K562 (cell line): ENCODE measurements at regions not wholly inside any gene's neighbourhood (a gene's known extent, or its start where the extent isn't known, plus 50 kb on each side); places are given as distances from the start of the nearest gene placed in this dataset.

Source experiments
- CBX3 ChIP-seq, 2 experiments: IDR thresholded peaks; 1 replicate in 1 of 2; 2 replicates in 1 of 2; pipeline ENCODE4 v1.6.1; 2012; ENCODE audit warnings: inconsistent platforms in 2 of 2, low read length in 2 of 2, borderline replicate concordance in 1 of 2, control low read depth in 1 of 2
- CTCF ChIP-seq, 3 experiments: IDR thresholded peaks in 2 of 3; conservative IDR thresholded peaks in 1 of 3; 2 replicates each; pipeline ENCODE4 v1.5.1; 2011 to 2012; ENCODE audit warnings: low read length in 3 of 3, mild to moderate bottlenecking in 3 of 3, control low read depth in 2 of 3, improper control_type of control experiment in 1 of 3, inconsistent platforms in 1 of 3, low read depth in 1 of 3, mixed read lengths in 1 of 3, moderate library complexity in 1 of 3; ENCODE audit not compliant: insufficient read depth in 2 of 3
- E2F1 ChIP-seq: sonication (generic); formaldehyde crosslinking; IDR thresholded peaks from 2 replicates; pipeline ENCODE4 v1.8.1; 2023; ENCODE audit warnings: mild to moderate bottlenecking, missing genetic modification reagents, moderate library complexity
- FOXM1 ChIP-seq, 2 experiments: fragments of 450-650 bp in 1 of 2; sonication (generic) in 1 of 2; formaldehyde crosslinking in 1 of 2; IDR thresholded peaks; 2 replicates each; pipeline versions ENCODE4 v1.6.1 to v1.9.0; 2017 to 2022; ENCODE audit warnings: low read depth in 2 of 2, mild to moderate bottlenecking in 2 of 2, missing genetic modification reagents in 1 of 2, moderate library complexity in 1 of 2
- MED1 ChIP-seq: sonication (generic); formaldehyde crosslinking; IDR thresholded peaks from 2 replicates; pipeline ENCODE4 v1.8.1; 2023; ENCODE audit warnings: missing genetic modification reagents, borderline replicate concordance
- NR2F6 ChIP-seq: fragments of 450-650 bp; formaldehyde crosslinking; IDR thresholded peaks from 2 replicates; pipeline ENCODE4 v1.4.0; 2020; ENCODE audit warnings: mild to moderate bottlenecking
- POLR2A ChIP-seq: fragments of 450-650 bp; conservative IDR thresholded peaks from 2 replicates; pipeline ENCODE4 v1.6.1; 2016
- PRDM10 ChIP-seq: fragments of 450-650 bp; IDR thresholded peaks from 2 replicates; pipeline ENCODE4 v1.6.1; 2018; ENCODE audit not compliant: partially characterized antibody
- PTTG1 ChIP-seq: fragments of 450-650 bp; IDR thresholded peaks from 2 replicates; pipeline ENCODE4 v1.6.1; 2016; ENCODE audit warnings: low read depth, mild to moderate bottlenecking, missing genetic modification characterization, missing compliant biosample characterization
- SPI1 ChIP-seq: IDR thresholded peaks from 2 replicates; pipeline ENCODE4 v1.6.1; 2011; ENCODE audit warnings: low read depth, low read length, control low read depth, borderline replicate concordance

GRCh38 chr15:95086531-95087252 is 855.3 kb downstream of the MCTP2 start:
- TF ChIP-seq NR2F6 (CRISPR knock-in tag) = no peak
- no peak for TF ChIP-seq CTCF (IDR thresholded peaks at IDR 0.05 in 2 of 3, conservative IDR thresholded peaks at IDR 0.05 in 1 of 3; ENCODE audit: insufficient read depth in 2 of 3, low read depth in 1 of 3, low read length in 3 of 3)
- no peak for TF ChIP-seq POLR2A
- TF ChIP-seq SPI1 = no peak
- TF ChIP-seq FOXM1 (IDR thresholded peaks at IDR 0.05; ENCODE audit: low read depth) = no peak
- TF ChIP-seq FOXM1 (CRISPR knock-in tag; IDR thresholded peaks at IDR 0.05; ENCODE audit: low read depth) = no peak
- no peak for TF ChIP-seq E2F1
- no peak for TF ChIP-seq CBX3 (IDR thresholded peaks at IDR 0.05; ENCODE audit: borderline replicate concordance in 1 of 2, low read length in 2 of 2)
- TF ChIP-seq MED1 = no peak
- TF ChIP-seq PTTG1 (tag) = no peak
- TF ChIP-seq PRDM10 = no peak
